ENCODE measurements at regions not wholly inside any gene's neighbourhood (a gene's known extent, or its start where the extent isn't known, plus 50 kb on each side); places are given as distances from the start of the nearest gene placed in this dataset.

- Histone ChIP-seq H3K4me2 (no peak overlapping the region), H2AFZ (ENCODE audit: low read depth) (no peak overlapping the region)
- TF ChIP-seq, protein P1, sequence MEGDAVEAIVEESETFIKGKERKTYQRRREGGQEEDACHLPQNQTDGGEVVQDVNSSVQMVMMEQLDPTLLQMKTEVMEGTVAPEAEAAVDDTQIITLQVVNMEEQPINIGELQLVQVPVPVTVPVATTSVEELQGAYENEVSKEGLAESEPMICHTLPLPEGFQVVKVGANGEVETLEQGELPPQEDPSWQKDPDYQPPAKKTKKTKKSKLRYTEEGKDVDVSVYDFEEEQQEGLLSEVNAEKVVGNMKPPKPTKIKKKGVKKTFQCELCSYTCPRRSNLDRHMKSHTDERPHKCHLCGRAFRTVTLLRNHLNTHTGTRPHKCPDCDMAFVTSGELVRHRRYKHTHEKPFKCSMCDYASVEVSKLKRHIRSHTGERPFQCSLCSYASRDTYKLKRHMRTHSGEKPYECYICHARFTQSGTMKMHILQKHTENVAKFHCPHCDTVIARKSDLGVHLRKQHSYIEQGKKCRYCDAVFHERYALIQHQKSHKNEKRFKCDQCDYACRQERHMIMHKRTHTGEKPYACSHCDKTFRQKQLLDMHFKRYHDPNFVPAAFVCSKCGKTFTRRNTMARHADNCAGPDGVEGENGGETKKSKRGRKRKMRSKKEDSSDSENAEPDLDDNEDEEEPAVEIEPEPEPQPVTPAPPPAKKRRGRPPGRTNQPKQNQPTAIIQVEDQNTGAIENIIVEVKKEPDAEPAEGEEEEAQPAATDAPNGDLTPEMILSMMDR (conservative IDR thresholded peaks at IDR 0.05; ENCODE audit: low read depth, low read length), result no peak
These were observed 220.8 kb downstream of the TFCP2L1 start for GRCh38 chr2:121064186-121064585.

DNA sequence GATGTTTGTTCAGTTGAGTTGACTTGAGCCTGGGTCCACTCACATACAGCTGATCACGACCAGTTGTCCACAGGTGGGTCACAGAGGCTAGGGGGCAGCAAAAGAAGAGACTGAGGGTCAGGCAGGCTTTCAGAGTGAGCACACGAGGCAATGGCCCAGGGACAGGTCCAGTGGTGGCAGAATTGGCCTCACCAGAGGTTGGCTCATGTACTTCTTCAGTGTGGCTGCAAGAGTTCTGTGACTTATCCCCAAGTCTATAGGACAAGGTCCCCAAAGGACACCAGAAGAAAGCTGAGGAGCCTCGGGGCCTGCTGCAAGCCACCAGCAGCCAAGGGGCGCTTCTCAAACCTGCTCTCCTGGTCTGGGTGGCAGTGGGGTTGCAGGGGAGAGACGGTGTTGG, 219.8 kb downstream of the TFCP2L1 start:
- Histone ChIP-seq H3K9ac (no peak overlapping the region), H3K27ac (no peak overlapping the region), H3K36me3 (ENCODE audit: insufficient read depth) (no peaks in the 10 kb centered on the region), H3K27me3 (ENCODE audit: insufficient read depth, low read depth) (no peaks in the 10 kb centered on the region), H3K4me1 (ENCODE audit: low read depth, poor library complexity, severe bottlenecking) (no peaks in the 10 kb centered on the region), H4K20me1 (ENCODE audit: insufficient read depth) (no peaks in the 10 kb centered on the region), H3K4me3 (IDR thresholded peaks at IDR 0.05; ENCODE audit: insufficient read depth, low read depth, low read length) (no peak overlapping the region), H3K4me2 (no peak overlapping the region), H3K79me2 (ENCODE audit: insufficient read depth, low read depth) (no peaks in the 10 kb centered on the region), H2AFZ (ENCODE audit: low read depth) (no peak overlapping the region)
- TF ChIP-seq, protein P1 (conservative IDR thresholded peaks at IDR 0.05; ENCODE audit: low read depth, low read length), result no peak

More at GRCh38 chr2:121064186-121064585, 220.8 kb downstream of the TFCP2L1 start:
- Histone ChIP-seq H4K20me1 (ENCODE audit: insufficient read depth) (no peaks in the 10 kb centered on the region), H3K4me3 (IDR thresholded peaks at IDR 0.05; ENCODE audit: insufficient read depth, low read depth, low read length) (no peak overlapping the region), H3K27me3 (ENCODE audit: insufficient read depth, low read depth) (no peaks in the 10 kb centered on the region), H3K9ac (no peak overlapping the region), H3K79me2 (ENCODE audit: insufficient read depth, low read depth) (no peaks in the 10 kb centered on the region), H3K27ac (no peak overlapping the region), H3K36me3 (ENCODE audit: insufficient read depth) (no peaks in the 10 kb centered on the region), H3K4me1 (ENCODE audit: low read depth, poor library complexity, severe bottlenecking) (no peaks in the 10 kb centered on the region)

GRCh38 chr2:121066526-121066925, 218.5 kb downstream of the TFCP2L1 start:
- TF ChIP-seq, protein P1 (conservative IDR thresholded peaks at IDR 0.05; ENCODE audit: low read depth, low read length), result no peak
- H3K27ac ChIP-seq, result no peak overlapping the region

GRCh38 chr2:121068851-121069250, 216.2 kb downstream of the TFCP2L1 start:
- TF ChIP-seq, protein P1 (conservative IDR thresholded peaks at IDR 0.05; ENCODE audit: low read depth, low read length), result no peak
- Histone ChIP-seq H3K27me3 (ENCODE audit: insufficient read depth, low read depth) (no peaks in the 10 kb centered on the region), H3K79me2 (ENCODE audit: insufficient read depth, low read depth) (no peaks in the 10 kb centered on the region)

More at GRCh38 chr2:121066526-121066925, 218.5 kb downstream of the TFCP2L1 start:
- Histone ChIP-seq H3K4me2 (no peak overlapping the region), H3K4me3 (IDR thresholded peaks at IDR 0.05; ENCODE audit: insufficient read depth, low read depth, low read length) (no peak overlapping the region), H3K4me1 (ENCODE audit: low read depth, poor library complexity, severe bottlenecking) (no peaks in the 10 kb centered on the region), H2AFZ (ENCODE audit: low read depth) (no peak overlapping the region), H3K9ac (no peak overlapping the region), H3K79me2 (ENCODE audit: insufficient read depth, low read depth) (no peaks in the 10 kb centered on the region), H3K36me3 (ENCODE audit: insufficient read depth) (no peaks in the 10 kb centered on the region), H3K27me3 (ENCODE audit: insufficient read depth, low read depth) (no peaks in the 10 kb centered on the region), H4K20me1 (ENCODE audit: insufficient read depth) (no peaks in the 10 kb centered on the region)

More at GRCh38 chr2:121068851-121069250, 216.2 kb downstream of the TFCP2L1 start:
- Histone ChIP-seq H2AFZ (ENCODE audit: low read depth) (no peak overlapping the region), H3K27ac (no peak overlapping the region), H3K4me3 (IDR thresholded peaks at IDR 0.05; ENCODE audit: insufficient read depth, low read depth, low read length) (no peak overlapping the region), H3K4me1 (ENCODE audit: low read depth, poor library complexity, severe bottlenecking) (no peaks in the 10 kb centered on the region), H4K20me1 (ENCODE audit: insufficient read depth) (no peaks in the 10 kb centered on the region), H3K4me2 (no peak overlapping the region), H3K36me3 (ENCODE audit: insufficient read depth) (no peaks in the 10 kb centered on the region), H3K9ac (no peak overlapping the region)

Measured in KMS-11 (cell line).